ENCODE measurements at regions not wholly inside any gene's neighbourhood (a gene's known extent, or its start where the extent isn't known, plus 50 kb on each side); places are given as distances from the start of the nearest gene placed in this dataset.

- Histone ChIP-seq H3K4me3 (replicated peaks in 1 of 2; ENCODE audit: low read depth in 1 of 2, low read length in 2 of 2) (no peak overlapping the region), H2AFZ (ENCODE audit: low read depth, low read length, poor library complexity, severe bottlenecking) (no peak overlapping the region), H3K36me3 (ENCODE audit: control insufficient read depth in 1 of 2, insufficient read depth in 2 of 2, low read length in 2 of 2) (no peaks in the 10 kb centered on the region), H3K4me1 (ENCODE audit: control insufficient read depth in 1 of 2, insufficient read depth in 2 of 2, low read length in 2 of 2) (no peaks in the 10 kb centered on the region), H3K4me2 (ENCODE audit: low read length) (no peak overlapping the region), H3K9me2 (ENCODE audit: insufficient read depth) (no peaks in the 10 kb centered on the region), H3K9me3 (ENCODE audit: control insufficient read depth in 1 of 2, insufficient read depth in 1 of 2, low read depth in 1 of 2, low read length in 2 of 2) (no peaks in the 10 kb centered on the region), H3K9ac (ENCODE audit: low read length) (no peak overlapping the region), H4K20me1 (ENCODE audit: insufficient read depth) (no peaks in the 10 kb centered on the region), H3K79me2 (ENCODE audit: insufficient read depth, low read length) (no peaks in the 10 kb centered on the region), H3K27me3 (ENCODE audit: insufficient read depth, low read length) (peaks cover 4% of the 10 kb centered on the region; the same call in 1 of the 2 replicates), H3K27ac (ENCODE audit: low read depth, low read length) (no peak overlapping the region)
- no peak for DNase-seq (ENCODE audit: low read depth, low spot score)
- no peak for ATAC-seq
- RAD21 ChIA-PET (ENCODE audit: low non-redundant PET in 1 of 2, low total read pairs in 2 of 2, uncharacterized antibody in 2 of 2, unreplicated experiment in 2 of 2): no interaction called here
- CTCF ChIA-PET: no interaction called here
- BruUV-seq (replicated peaks): no TSS peak
- no peak for TF ChIP-seq EZH2 (IDR thresholded peaks at IDR 0.05)
- TF ChIP-seq, protein P1, sequence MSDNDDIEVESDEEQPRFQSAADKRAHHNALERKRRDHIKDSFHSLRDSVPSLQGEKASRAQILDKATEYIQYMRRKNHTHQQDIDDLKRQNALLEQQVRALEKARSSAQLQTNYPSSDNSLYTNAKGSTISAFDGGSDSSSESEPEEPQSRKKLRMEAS (IDR thresholded peaks at IDR 0.05): no peak
- no peak for TF ChIP-seq POLR2A (IDR thresholded peaks at IDR 0.05; ENCODE audit: borderline replicate concordance, extremely low read depth, insufficient read depth, insufficient read length)
- TF ChIP-seq CTCF (IDR thresholded peaks at IDR 0.05 in 2 of 3, conservative IDR thresholded peaks at IDR 0.05 in 1 of 3; ENCODE audit: borderline replicate concordance in 1 of 3, insufficient read depth in 1 of 3, low read depth in 2 of 3, low read length in 2 of 3): no peak
- POLR2A ChIA-PET: no interaction called here
- intact Hi-C loops (cut with micrococcal nuclease): no loop called here
Observed at GRCh38 chr4:181162266-181162665, 1080.9 kb upstream of the TENM3 start.

- no peak overlapping the region for H2AFZ ChIP-seq (ENCODE audit: low read depth, low read length, poor library complexity, severe bottlenecking)
- ChIA-PET RAD21 (ENCODE audit: low non-redundant PET in 1 of 2, low total read pairs in 2 of 2, uncharacterized antibody in 2 of 2, unreplicated experiment in 2 of 2) (no interaction called here), CTCF (no interaction called here), POLR2A (no interaction called here)
- intact Hi-C loops (cut with micrococcal nuclease): no loop called here
- TF ChIP-seq CBX3 (IDR thresholded peaks at IDR 0.05; ENCODE audit: low read depth) (no peak), SRF (IDR thresholded peaks at IDR 0.05; ENCODE audit: low read depth) (no peak), CEBPB (IDR thresholded peaks at IDR 0.05; ENCODE audit: low read depth) (no peak), ATF3 (IDR thresholded peaks at IDR 0.05) (no peak), POLR2A (IDR thresholded peaks at IDR 0.05; ENCODE audit: borderline replicate concordance, extremely low read depth, insufficient read depth, insufficient read length) (no peak), SP1 (IDR thresholded peaks at IDR 0.05; ENCODE audit: low read depth) (no peak), ELF1 (IDR thresholded peaks at IDR 0.05; ENCODE audit: borderline replicate concordance, low read depth) (no peak), RAD21 (IDR thresholded peaks at IDR 0.05; ENCODE audit: low read depth) (no peak), POLR2AphosphoS5 (IDR thresholded peaks at IDR 0.05; ENCODE audit: low read depth, low read length) (no peak), EZH2phosphoT487 (IDR thresholded peaks at IDR 0.05; ENCODE audit: borderline replicate concordance) (no peak), JUND (IDR thresholded peaks at IDR 0.05) (no peak), EZH2 (IDR thresholded peaks at IDR 0.05) (no peak), ZFX (IDR thresholded peaks at IDR 0.05) (no peak), EGR1 (IDR thresholded peaks at IDR 0.05; ENCODE audit: low read depth) (no peak), ZBTB33 (IDR thresholded peaks at IDR 0.05; ENCODE audit: extremely low read depth, insufficient replicate concordance, low read length) (no peak), YY1 (IDR thresholded peaks at IDR 0.05; ENCODE audit: extremely low read depth, insufficient replicate concordance, low read depth, low read length) (no peak)
- TF ChIP-seq, protein P1 (IDR thresholded peaks at IDR 0.05): no peak
- no peak overlapping the region for H3K27ac ChIP-seq (ENCODE audit: low read depth, low read length)
- no peak overlapping the region for H3K4me2 ChIP-seq (ENCODE audit: low read length)
- H3K79me2 ChIP-seq (ENCODE audit: insufficient read depth, low read length): no peaks in the 10 kb centered on the region
- H3K4me1 ChIP-seq (ENCODE audit: control insufficient read depth in 1 of 2, insufficient read depth in 2 of 2, low read length in 2 of 2): no peaks in the 10 kb centered on the region
- H3K4me3 ChIP-seq (replicated peaks in 1 of 2; ENCODE audit: low read depth in 1 of 2, low read length in 2 of 2): no peak overlapping the region
- DNase-seq (ENCODE audit: low read depth, low spot score): no peak
- H3K36me3 ChIP-seq (ENCODE audit: control insufficient read depth in 1 of 2, insufficient read depth in 2 of 2, low read length in 2 of 2): no peaks in the 10 kb centered on the region
- no TSS peak for BruUV-seq (replicated peaks)
- H3K9me2 ChIP-seq (ENCODE audit: insufficient read depth): no peaks in the 10 kb centered on the region
- peaks cover 4% of the 10 kb centered on the region; the same call in 1 of the 2 replicates for H3K27me3 ChIP-seq (ENCODE audit: insufficient read depth, low read length)
- no peak overlapping the region for H3K9ac ChIP-seq (ENCODE audit: low read length)
- H3K9me3 ChIP-seq (ENCODE audit: control insufficient read depth in 1 of 2, insufficient read depth in 1 of 2, low read depth in 1 of 2, low read length in 2 of 2): no peaks in the 10 kb centered on the region
- H4K20me1 ChIP-seq (ENCODE audit: insufficient read depth): no peaks in the 10 kb centered on the region
- ATAC-seq: no peak
Observed at GRCh38 chr4:181162676-181163075, 1080.5 kb upstream of the TENM3 start.

Measured in HCT116 (cell line).